Left ventricle myocardium superior (tissue), 1 donor: ENCODE measurements at regions not wholly inside any gene's neighbourhood (a gene's known extent, or its start where the extent isn't known, plus 50 kb on each side); places are given as distances from the start of the nearest gene placed in this dataset.

ENCODE experiments used
- ATAC-seq: fragments of 200-7000 bp; cut with Tn5 transposase; one replicate; pipeline ENCODE4 v1.9.1; 2020; ENCODE audit warnings: mild to moderate bottlenecking, moderate library complexity
- DNase-seq: peaks from one replicate; pipeline ENCODE4 v3.0.0-alpha.2; 2020
- intact Hi-C: fragments of 100-400 bp; cut with micrococcal nuclease; formaldehyde crosslinking; loops from one replicate; pipeline ENCODE4 v1.11.0; 2022
- donor health status: DM: no; HTN: yes; CAD: no; lungs with severe emphysema.

- intact Hi-C loops, result no loop called here
- no peak for ATAC-seq
These were observed 620.9 kb upstream of the PTPRD start for GRCh38 chr9:11233696-11234095.

GRCh38 chr9:11235061-11235460 lies 622.3 kb upstream of the PTPRD start:
- ATAC-seq, result no peak
- DNase-seq, result no peak
- intact Hi-C loops, result no loop called here

More at GRCh38 chr9:11233696-11234095, 620.9 kb upstream of the PTPRD start:
- DNase-seq, result no peak

- no peak for DNase-seq
- ATAC-seq, result no peak
- intact Hi-C loops, result no loop called here
These were observed 629.0 kb upstream of the PTPRD start for GRCh38 chr9:11241779-11242178.

GRCh38 chr9:11257992-11258391 lies 645.2 kb upstream of the PTPRD start:
- DNase-seq, result no peak
- intact Hi-C loops, result no loop called here
- ATAC-seq, result no peak

GRCh38 chr9:11269036-11269435 lies 656.2 kb upstream of the PTPRD start:
- DNase-seq (no peak), ATAC-seq (no peak)
- intact Hi-C loops, result no loop called here

GRCh38 chr9:11275158-11275695 lies 662.4 kb upstream of the PTPRD start:
- intact Hi-C loops, result no loop called here
- ATAC-seq (no peak), DNase-seq (no peak)

GRCh38 chr9:11312966-11313365 lies 700.2 kb upstream of the PTPRD start:
- intact Hi-C loops, result no loop called here
- no peak for DNase-seq
- no peak for ATAC-seq

GRCh38 chr9:11318946-11319345 lies 706.1 kb upstream of the PTPRD start:
- DNase-seq (no peak), ATAC-seq (no peak)
- intact Hi-C loops, result no loop called here

GRCh38 chr9:11319538-11319937 lies 706.7 kb upstream of the PTPRD start:
- ATAC-seq (no peak), DNase-seq (no peak)
- intact Hi-C loops, result no loop called here

GRCh38 chr9:11320989-11321388 lies 708.2 kb upstream of the PTPRD start:
- no peak for ATAC-seq
- intact Hi-C loops, result no loop called here
- DNase-seq, result no peak

- DNase-seq (no peak), ATAC-seq (no peak)
- intact Hi-C loops, result no loop called here
These were observed 710.7 kb upstream of the PTPRD start for GRCh38 chr9:11323457-11323856.

GRCh38 chr9:11326231-11326630 lies 713.4 kb upstream of the PTPRD start:
- no peak for ATAC-seq
- intact Hi-C loops, result no loop called here

GRCh38 chr9:11328326-11328725 lies 715.5 kb upstream of the PTPRD start:
- intact Hi-C loops, result no loop called here
- no peak for DNase-seq
- ATAC-seq, result no peak

More at GRCh38 chr9:11326231-11326630, 713.4 kb upstream of the PTPRD start:
- DNase-seq, result no peak

GRCh38 chr9:11335011-11335410 lies 722.2 kb upstream of the PTPRD start:
- ATAC-seq (no peak), DNase-seq (no peak)
- intact Hi-C loops, result no loop called here

GRCh38 chr9:11338130-11338529 lies 725.3 kb upstream of the PTPRD start:
- ATAC-seq (no peak), DNase-seq (no peak)
- intact Hi-C loops, result no loop called here

GRCh38 chr9:11340654-11341053 lies 727.9 kb upstream of the PTPRD start:
- DNase-seq (no peak), ATAC-seq (no peak)
- intact Hi-C loops, result no loop called here

GRCh38 chr9:11347437-11347836 lies 734.6 kb upstream of the PTPRD start:
- ATAC-seq (no peak), DNase-seq (no peak)
- intact Hi-C loops, result no loop called here

GRCh38 chr9:11348366-11348765 lies 735.6 kb upstream of the PTPRD start:
- DNase-seq (no peak), ATAC-seq (no peak)
- intact Hi-C loops, result no loop called here

- no peak for ATAC-seq
- no peak for DNase-seq
- intact Hi-C loops, result no loop called here
These were observed 736.4 kb upstream of the PTPRD start for GRCh38 chr9:11349187-11349586.

GRCh38 chr9:11352612-11353011 lies 739.8 kb upstream of the PTPRD start:
- no peak for DNase-seq

GRCh38 chr9:11356067-11356466 lies 743.3 kb upstream of the PTPRD start:
- DNase-seq, result no peak
- intact Hi-C loops, result no loop called here
- no peak for ATAC-seq

More at GRCh38 chr9:11352612-11353011, 739.8 kb upstream of the PTPRD start:
- ATAC-seq, result no peak
- intact Hi-C loops, result no loop called here

GRCh38 chr9:11366585-11367129 lies 753.9 kb upstream of the PTPRD start:
- ATAC-seq (no peak), DNase-seq (no peak)
- intact Hi-C loops, result no loop called here
